GM23338 (cell line): ENCODE measurements at regions not wholly inside any gene's neighbourhood (a gene's known extent, or its start where the extent isn't known, plus 50 kb on each side); places are given as distances from the start of the nearest gene placed in this dataset.

Source experiments
- ATAC-seq: fragments of 200-7000 bp; cut with Tn5 transposase; 3 replicates; pipeline ENCODE4 v1.9.1; 2020
- DNase-seq: peaks from one replicate; pipeline ENCODE4 v3.0.0-alpha.2; 2015; ENCODE audit warnings: low spot score
- H2AFZ ChIP-seq: fragments of 200-600 bp; sonication (generic); 2 replicates; pipeline ENCODE4 v1.8.0; 2016; ENCODE audit warnings: antibody characterized with exemption, mild to moderate bottlenecking, moderate library complexity
- H3F3A ChIP-seq: fragments of 200-600 bp; sonication (generic); replicated peaks from 2 replicates; pipeline ENCODE4 v1.8.0; 2017; ENCODE audit warnings: antibody characterized with exemption, mixed run types, low read depth
- H3K27ac ChIP-seq: fragments of 200-600 bp; sonication (generic); 2 replicates; pipeline ENCODE4 v1.6.1; 2016; ENCODE audit warnings: low read depth
- H3K27me3 ChIP-seq: fragments of 200-600 bp; sonication (generic); 2 replicates; pipeline ENCODE4 v1.8.0; 2016; ENCODE audit warnings: mild to moderate bottlenecking, mixed run types, moderate library complexity; ENCODE audit not compliant: insufficient read depth
- H3K36me3 ChIP-seq: fragments of 200-600 bp; sonication (generic); 2 replicates; pipeline ENCODE4 v1.8.0; 2016; ENCODE audit warnings: mild to moderate bottlenecking; ENCODE audit not compliant: insufficient read depth
- H3K4me1 ChIP-seq: fragments of 200-600 bp; sonication (generic); 2 replicates; pipeline ENCODE4 v1.8.0; 2016; ENCODE audit warnings: mild to moderate bottlenecking, moderate library complexity; ENCODE audit not compliant: insufficient read depth
- H3K4me2 ChIP-seq: fragments of 200-600 bp; sonication (generic); 2 replicates; pipeline ENCODE4 v1.7.1; 2017; ENCODE audit warnings: mixed run types
- H3K4me3 ChIP-seq: fragments of 200-600 bp; sonication (generic); 2 replicates; pipeline ENCODE4 v1.6.1; 2016; ENCODE audit warnings: mixed run types
- H3K79me2 ChIP-seq: fragments of 200-600 bp; sonication (generic); replicated peaks from 2 replicates; pipeline ENCODE4 v1.8.0; 2017; ENCODE audit warnings: mild to moderate bottlenecking; ENCODE audit not compliant: insufficient read depth
- H3K9me2 ChIP-seq: fragments of 200-600 bp; sonication (generic); 2 replicates; pipeline ENCODE4 v1.8.0; 2017; ENCODE audit not compliant: insufficient read depth
- H4K20me1 ChIP-seq: fragments of 200-600 bp; sonication (generic); replicated peaks from 2 replicates; pipeline ENCODE4 v1.8.0; 2017; ENCODE audit warnings: mild to moderate bottlenecking; ENCODE audit not compliant: insufficient read depth
- H3K27ac Mint-ChIP-seq: 2 replicates; pipeline ENCODE4 v1.8.0; 2020; ENCODE audit warnings: inconsistent platforms, mild to moderate bottlenecking, moderate library complexity, mixed read lengths
- H3K27me3 Mint-ChIP-seq: 3 replicates; pipeline ENCODE4 v1.8.0; 2022; ENCODE audit warnings: low read depth, mild to moderate bottlenecking, moderate library complexity, mixed read lengths, inconsistent platforms; ENCODE audit not compliant: insufficient read depth, poor library complexity
- H3K36me3 Mint-ChIP-seq: 3 replicates; pipeline ENCODE4 v1.8.0; 2021; ENCODE audit warnings: low read depth, mild to moderate bottlenecking, inconsistent platforms, moderate library complexity, mixed read lengths
- H3K4me1 Mint-ChIP-seq: 3 replicates; pipeline ENCODE4 v1.8.0; 2020; ENCODE audit warnings: mild to moderate bottlenecking, inconsistent platforms, mixed read lengths
- H3K4me3 Mint-ChIP-seq: 3 replicates; pipeline ENCODE4 v1.8.0; 2021; ENCODE audit warnings: moderate library complexity, mild to moderate bottlenecking, inconsistent platforms, mixed read lengths
- H3K9me3 Mint-ChIP-seq: 3 replicates; pipeline ENCODE4 v1.8.0; 2020; ENCODE audit warnings: moderate library complexity, mild to moderate bottlenecking, inconsistent platforms, mixed read lengths
- CREB1 ChIP-seq: fragments of 250-450 bp; sonication (Bioruptor Pico); IDR thresholded peaks from 2 replicates; pipeline ENCODE4 v1.5.0; 2020; ENCODE audit warnings: low read depth, mild to moderate bottlenecking, moderate library complexity
- CTCF ChIP-seq, 2 experiments: fragments of 200-600 bp in 1 of 2; sonication (generic) in 1 of 2; conservative IDR thresholded peaks; 2 replicates each; pipeline versions ENCODE4 v1.5.1 to v1.6.1; 2016 to 2017; ENCODE audit warnings: antibody characterized with exemption in 2 of 2, low read depth in 2 of 2, mild to moderate bottlenecking in 2 of 2, moderate library complexity in 1 of 2
- EZH2phosphoT487 ChIP-seq: fragments of 200-600 bp; sonication (generic); IDR thresholded peaks from one replicate; pipeline ENCODE4 v1.8.1; 2018; ENCODE audit warnings: antibody characterized with exemption; ENCODE audit not compliant: unreplicated experiment
- POLR2AphosphoS5 ChIP-seq: IDR thresholded peaks from 2 replicates; pipeline ENCODE4 v1.6.1; 2016; ENCODE audit warnings: antibody characterized with exemption, low read depth
- STAT1 ChIP-seq: IDR thresholded peaks from one replicate; pipeline ENCODE4 v1.6.1; 2016; ENCODE audit warnings: antibody characterized with exemption; ENCODE audit not compliant: unreplicated experiment
- ZNF114 ChIP-seq: fragments of 250-450 bp; sonication (Bioruptor Pico); IDR thresholded peaks from 2 replicates; pipeline ENCODE4 v1.5.0; 2020; ENCODE audit warnings: mild to moderate bottlenecking, moderate library complexity
- ZNF331 ChIP-seq: fragments of 250-450 bp; sonication (Bioruptor Pico); IDR thresholded peaks from 2 replicates; pipeline ENCODE4 v1.5.0; 2020; ENCODE audit warnings: low read depth, mild to moderate bottlenecking, moderate library complexity
- TF ChIP-seq, protein P1 (sequence below): IDR thresholded peaks from one replicate; pipeline ENCODE4 v1.6.1; 2018; ENCODE audit warnings: antibody characterized with exemption; ENCODE audit not compliant: unreplicated experiment
- TF ChIP-seq, protein P2 (sequence below): fragments of 250-450 bp; sonication (Bioruptor Pico); IDR thresholded peaks from 2 replicates; pipeline ENCODE4 v1.5.0; 2020; ENCODE audit warnings: mild to moderate bottlenecking, moderate library complexity

DNA sequence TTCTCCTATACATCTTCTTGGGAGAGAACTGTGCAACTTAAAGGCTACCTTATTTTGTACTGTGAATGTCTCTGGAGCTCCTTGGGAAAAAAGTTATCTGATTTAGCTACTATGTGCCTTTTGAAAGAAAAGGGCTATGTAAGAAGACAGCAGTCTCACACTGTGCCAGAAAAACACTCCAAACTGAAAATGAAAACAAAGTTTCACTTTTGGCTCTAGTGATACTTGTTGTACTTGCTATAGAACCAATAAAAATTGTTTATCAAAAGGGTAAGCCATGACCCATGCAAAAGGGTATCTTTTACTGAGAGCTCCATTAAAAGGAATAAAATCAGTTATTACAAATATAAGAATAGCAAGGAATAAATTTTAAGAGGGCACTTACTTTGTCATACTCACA lies 2270.0 kb downstream of the ARAP2 start:
- Histone ChIP-seq H3K79me2 (no peaks in the 10 kb centered on the region), H3K36me3 (peaks cover 6% of the 10 kb centered on the region; the same call in 1 of the 2 replicates), H3K4me1 (no peaks in the 10 kb centered on the region), H3F3A (no peaks in the 10 kb centered on the region), H3K4me2 (no peak overlapping the region), H2AFZ (no peak overlapping the region), H4K20me1 (no peaks in the 10 kb centered on the region), H3K4me3 (no peak overlapping the region), H3K27ac (no peak overlapping the region), H3K9me2 (peaks cover 10% of the 10 kb centered on the region; the same call in 1 of the 2 replicates), H3K27me3 (no peaks in the 10 kb centered on the region)
- Mint-ChIP-seq H3K27ac (no peak overlapping the region), H3K9me3 (peaks cover 4% of the 10 kb centered on the region; the same call in 2 of the 3 replicates), H3K27me3 (no peaks in the 10 kb centered on the region), H3K4me1 (no peaks in the 10 kb centered on the region), H3K36me3 (no peaks in the 10 kb centered on the region; the same call in 1 of the 3 replicates), H3K4me3 (no peak overlapping the region)
- DNase-seq = no peak
- TF ChIP-seq POLR2AphosphoS5 = no peak
- TF ChIP-seq, protein P1, sequence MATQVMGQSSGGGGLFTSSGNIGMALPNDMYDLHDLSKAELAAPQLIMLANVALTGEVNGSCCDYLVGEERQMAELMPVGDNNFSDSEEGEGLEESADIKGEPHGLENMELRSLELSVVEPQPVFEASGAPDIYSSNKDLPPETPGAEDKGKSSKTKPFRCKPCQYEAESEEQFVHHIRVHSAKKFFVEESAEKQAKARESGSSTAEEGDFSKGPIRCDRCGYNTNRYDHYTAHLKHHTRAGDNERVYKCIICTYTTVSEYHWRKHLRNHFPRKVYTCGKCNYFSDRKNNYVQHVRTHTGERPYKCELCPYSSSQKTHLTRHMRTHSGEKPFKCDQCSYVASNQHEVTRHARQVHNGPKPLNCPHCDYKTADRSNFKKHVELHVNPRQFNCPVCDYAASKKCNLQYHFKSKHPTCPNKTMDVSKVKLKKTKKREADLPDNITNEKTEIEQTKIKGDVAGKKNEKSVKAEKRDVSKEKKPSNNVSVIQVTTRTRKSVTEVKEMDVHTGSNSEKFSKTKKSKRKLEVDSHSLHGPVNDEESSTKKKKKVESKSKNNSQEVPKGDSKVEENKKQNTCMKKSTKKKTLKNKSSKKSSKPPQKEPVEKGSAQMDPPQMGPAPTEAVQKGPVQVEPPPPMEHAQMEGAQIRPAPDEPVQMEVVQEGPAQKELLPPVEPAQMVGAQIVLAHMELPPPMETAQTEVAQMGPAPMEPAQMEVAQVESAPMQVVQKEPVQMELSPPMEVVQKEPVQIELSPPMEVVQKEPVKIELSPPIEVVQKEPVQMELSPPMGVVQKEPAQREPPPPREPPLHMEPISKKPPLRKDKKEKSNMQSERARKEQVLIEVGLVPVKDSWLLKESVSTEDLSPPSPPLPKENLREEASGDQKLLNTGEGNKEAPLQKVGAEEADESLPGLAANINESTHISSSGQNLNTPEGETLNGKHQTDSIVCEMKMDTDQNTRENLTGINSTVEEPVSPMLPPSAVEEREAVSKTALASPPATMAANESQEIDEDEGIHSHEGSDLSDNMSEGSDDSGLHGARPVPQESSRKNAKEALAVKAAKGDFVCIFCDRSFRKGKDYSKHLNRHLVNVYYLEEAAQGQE = no peak
- TF ChIP-seq, protein P2, sequence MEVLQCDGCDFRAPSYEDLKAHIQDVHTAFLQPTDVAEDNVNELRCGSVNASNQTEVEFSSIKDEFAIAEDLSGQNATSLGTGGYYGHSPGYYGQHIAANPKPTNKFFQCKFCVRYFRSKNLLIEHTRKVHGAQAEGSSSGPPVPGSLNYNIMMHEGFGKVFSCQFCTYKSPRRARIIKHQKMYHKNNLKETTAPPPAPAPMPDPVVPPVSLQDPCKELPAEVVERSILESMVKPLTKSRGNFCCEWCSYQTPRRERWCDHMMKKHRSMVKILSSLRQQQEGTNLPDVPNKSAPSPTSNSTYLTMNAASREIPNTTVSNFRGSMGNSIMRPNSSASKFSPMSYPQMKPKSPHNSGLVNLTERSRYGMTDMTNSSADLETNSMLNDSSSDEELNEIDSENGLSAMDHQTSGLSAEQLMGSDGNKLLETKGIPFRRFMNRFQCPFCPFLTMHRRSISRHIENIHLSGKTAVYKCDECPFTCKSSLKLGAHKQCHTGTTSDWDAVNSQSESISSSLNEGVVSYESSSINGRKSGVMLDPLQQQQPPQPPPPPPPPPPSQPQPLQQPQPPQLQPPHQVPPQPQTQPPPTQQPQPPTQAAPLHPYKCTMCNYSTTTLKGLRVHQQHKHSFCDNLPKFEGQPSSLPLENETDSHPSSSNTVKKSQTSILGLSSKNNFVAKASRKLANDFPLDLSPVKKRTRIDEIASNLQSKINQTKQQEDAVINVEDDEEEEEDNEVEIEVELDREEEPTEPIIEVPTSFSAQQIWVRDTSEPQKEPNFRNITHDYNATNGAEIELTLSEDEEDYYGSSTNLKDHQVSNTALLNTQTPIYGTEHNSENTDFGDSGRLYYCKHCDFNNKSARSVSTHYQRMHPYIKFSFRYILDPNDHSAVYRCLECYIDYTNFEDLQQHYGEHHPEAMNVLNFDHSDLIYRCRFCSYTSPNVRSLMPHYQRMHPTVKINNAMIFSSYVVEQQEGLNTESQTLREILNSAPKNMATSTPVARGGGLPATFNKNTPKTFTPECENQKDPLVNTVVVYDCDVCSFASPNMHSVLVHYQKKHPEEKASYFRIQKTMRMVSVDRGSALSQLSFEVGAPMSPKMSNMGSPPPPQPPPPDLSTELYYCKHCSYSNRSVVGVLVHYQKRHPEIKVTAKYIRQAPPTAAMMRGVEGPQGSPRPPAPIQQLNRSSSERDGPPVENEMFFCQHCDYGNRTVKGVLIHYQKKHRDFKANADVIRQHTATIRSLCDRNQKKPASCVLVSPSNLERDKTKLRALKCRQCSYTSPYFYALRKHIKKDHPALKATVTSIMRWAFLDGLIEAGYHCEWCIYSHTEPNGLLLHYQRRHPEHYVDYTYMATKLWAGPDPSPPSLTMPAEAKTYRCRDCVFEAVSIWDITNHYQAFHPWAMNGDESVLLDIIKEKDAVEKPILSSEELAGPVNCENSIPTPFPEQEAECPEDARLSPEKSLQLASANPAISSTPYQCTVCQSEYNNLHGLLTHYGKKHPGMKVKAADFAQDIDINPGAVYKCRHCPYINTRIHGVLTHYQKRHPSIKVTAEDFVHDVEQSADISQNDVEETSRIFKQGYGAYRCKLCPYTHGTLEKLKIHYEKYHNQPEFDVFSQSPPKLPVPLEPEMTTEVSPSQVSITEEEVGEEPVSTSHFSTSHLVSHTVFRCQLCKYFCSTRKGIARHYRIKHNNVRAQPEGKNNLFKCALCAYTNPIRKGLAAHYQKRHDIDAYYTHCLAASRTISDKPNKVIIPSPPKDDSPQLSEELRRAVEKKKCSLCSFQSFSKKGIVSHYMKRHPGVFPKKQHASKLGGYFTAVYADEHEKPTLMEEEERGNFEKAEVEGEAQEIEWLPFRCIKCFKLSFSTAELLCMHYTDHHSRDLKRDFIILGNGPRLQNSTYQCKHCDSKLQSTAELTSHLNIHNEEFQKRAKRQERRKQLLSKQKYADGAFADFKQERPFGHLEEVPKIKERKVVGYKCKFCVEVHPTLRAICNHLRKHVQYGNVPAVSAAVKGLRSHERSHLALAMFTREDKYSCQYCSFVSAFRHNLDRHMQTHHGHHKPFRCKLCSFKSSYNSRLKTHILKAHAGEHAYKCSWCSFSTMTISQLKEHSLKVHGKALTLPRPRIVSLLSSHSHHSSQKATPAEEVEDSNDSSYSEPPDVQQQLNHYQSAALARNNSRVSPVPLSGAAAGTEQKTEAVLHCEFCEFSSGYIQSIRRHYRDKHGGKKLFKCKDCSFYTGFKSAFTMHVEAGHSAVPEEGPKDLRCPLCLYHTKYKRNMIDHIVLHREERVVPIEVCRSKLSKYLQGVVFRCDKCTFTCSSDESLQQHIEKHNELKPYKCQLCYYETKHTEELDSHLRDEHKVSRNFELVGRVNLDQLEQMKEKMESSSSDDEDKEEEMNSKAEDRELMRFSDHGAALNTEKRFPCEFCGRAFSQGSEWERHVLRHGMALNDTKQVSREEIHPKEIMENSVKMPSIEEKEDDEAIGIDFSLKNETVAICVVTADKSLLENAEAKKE = no peak
- TF ChIP-seq CREB1 (CRISPR knock-in tag) = no peak
- no peak for TF ChIP-seq ZNF331 (CRISPR knock-in tag)
- TF ChIP-seq ZNF114 (CRISPR knock-in tag) = no peak
- TF ChIP-seq EZH2phosphoT487 = no peak
- TF ChIP-seq STAT1 = no peak
- no peak for TF ChIP-seq CTCF (conservative IDR thresholded peaks at IDR 0.05; ENCODE audit: low read depth in 2 of 2)
- no peak for ATAC-seq
